ENCODE measurements at regions not wholly inside any gene's neighbourhood (a gene's known extent, or its start where the extent isn't known, plus 50 kb on each side); places are given as distances from the start of the nearest gene placed in this dataset.

DNA sequence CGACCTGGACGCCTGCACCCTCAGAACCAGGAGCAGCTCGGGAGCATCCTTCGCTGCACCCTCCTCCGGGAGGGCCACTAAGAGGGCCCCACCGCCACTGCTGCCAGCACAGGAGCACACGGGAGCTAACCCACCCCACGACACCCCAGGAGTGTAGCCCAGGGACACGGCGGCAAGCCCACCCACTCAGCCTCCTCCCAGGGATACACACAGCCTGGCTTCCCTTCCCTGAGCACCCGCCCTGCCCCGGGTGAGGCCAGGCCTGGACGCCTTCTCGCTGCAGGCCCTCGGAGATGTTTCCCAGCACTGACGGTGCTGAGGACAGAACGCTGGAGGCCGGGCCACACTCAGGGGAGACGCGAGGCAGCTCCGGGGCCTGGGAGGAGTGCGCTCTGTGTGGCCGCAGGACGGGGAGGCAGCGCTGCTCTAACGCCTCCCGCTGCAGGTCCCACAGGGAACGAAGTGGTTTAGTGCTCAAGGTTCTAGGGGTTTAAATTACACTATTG is 190.4 kb downstream of the BRD1 start:
- DNase-seq: no peak

DNA sequence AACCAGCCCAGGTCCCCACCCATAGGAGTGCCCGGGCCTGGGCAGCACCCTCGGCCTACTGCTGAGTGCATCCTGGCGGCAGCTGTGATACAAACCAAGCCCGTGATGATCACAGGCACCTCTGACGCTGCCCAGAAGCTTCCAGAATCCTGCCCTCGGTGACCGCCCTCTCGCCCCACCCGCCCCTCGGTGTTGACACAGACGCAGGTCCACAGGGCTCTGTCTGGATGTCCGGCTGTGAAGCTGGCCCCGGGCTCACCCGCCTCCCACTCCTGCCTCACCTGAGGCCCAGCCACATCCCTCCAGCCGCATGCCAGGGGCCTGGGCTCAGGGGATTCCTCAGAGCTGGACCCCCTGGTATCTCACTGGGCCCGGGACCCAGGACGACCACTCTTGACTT is 191.0 kb downstream of the BRD1 start:
- no peak for DNase-seq

DNA sequence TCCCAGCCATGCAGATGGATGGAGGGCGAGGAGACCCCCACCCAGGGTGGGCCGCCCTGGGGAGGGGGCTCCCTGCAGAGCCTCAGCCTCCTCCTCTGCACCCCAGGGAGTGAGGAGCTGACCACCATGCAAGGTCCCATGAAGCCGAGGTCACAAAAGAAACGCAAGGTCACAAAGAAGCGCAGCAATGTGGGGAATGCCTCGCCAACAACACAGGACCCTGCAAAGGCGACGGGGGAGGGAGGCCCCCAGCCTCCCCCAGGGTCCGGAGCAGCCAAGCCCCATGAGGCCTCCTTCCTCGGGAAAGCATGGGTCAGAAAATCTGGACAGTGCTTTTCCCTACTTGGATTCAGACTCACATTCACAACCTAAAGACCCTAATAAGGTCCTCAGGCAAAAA is 191.5 kb downstream of the BRD1 start:
- no peak for DNase-seq

DNA sequence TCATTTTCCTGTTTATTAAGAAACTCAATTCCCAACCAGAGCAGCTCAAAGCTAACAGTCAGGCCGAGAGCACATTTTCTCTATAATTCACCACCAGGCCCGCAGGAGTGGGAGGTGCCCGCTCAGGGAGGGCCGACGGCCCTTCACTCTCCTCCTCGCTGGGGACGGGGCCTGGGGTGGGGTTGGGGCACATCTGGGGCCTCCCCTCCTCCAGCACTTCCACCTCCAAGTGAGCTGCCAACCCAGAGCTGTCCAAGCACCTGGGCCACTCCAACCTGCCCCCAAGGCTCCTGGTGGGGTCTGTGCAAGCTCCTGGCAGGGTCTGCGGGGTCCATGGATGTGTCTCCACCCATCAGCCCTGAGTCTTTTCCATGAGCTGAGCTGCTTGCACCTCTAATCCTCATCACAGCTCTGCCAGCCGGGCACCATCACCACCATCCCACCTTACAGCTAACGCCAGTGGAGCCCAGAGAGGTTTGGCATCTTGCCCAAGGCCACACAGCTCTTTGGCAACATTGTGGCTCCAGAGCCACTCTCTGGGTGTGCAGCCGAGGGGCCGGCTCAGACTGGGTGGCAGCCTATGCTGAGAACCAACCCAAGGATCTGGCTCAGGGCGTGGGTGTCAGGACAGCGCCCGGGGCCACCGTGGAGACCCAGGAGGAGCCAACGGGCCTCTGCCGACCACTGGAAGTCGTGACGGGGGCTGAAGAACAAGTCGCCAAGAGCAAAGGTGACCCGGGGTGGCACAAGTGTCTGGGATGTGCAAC is 193.5 kb downstream of the BRD1 start:
- DNase-seq: no peak

DNA sequence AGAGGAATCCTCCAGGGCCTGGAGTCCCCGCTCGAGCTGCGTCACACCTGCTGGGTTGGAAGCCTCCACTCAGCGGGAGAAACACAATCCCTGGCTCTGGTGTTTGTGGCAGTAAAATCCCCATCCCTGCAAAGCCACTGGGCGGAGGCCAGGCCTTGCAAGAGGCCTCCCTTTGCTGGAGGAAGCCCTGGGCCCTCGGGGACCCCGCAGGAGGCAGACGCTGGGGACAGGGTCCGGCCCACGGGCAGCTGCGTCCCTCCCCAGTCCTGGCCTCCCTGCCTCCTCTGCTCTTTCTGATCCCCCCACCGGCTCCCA is 194.7 kb downstream of the BRD1 start:
- DNase-seq: no peak

DNA sequence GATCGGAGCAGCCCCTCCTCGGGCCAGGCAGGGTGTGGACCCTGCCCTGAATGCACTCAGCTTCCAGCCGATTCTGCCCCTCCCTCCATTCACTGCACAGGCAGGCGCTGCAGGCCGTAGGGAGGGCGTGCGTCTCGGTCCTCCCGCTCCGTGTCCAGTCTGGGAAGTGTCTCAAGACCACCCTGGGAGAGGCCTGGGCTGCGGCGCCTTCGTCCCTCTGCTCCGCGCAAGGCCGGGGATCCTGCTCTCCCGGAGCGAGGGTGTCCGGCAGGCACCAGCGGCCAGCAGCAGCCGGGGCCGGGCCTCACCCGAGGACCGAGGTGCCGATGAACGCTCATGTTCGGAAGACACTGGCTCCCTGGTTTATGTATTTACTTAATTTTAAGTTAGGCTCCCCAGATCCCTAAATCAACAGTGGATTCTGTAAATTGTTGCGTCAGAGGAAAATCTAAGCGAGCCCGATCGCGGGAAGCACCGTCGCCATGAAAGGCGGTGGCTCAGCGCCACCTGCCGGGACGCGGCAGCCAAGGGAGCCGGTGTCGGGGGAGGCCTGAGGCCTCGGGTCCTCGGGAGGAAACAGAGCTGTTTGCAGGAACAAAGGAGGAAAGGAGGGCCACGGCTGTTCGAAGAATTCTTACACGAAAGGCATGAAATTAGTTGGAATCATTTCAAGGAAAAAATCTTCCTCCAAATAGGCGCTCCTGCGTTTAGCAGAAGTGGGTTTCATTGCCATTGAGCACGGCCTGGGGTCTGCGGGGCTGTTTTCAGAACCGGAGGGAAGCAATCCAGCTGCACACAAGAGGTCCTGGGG is 195.3 kb downstream of the BRD1 start:
- no peak for DNase-seq

DNA sequence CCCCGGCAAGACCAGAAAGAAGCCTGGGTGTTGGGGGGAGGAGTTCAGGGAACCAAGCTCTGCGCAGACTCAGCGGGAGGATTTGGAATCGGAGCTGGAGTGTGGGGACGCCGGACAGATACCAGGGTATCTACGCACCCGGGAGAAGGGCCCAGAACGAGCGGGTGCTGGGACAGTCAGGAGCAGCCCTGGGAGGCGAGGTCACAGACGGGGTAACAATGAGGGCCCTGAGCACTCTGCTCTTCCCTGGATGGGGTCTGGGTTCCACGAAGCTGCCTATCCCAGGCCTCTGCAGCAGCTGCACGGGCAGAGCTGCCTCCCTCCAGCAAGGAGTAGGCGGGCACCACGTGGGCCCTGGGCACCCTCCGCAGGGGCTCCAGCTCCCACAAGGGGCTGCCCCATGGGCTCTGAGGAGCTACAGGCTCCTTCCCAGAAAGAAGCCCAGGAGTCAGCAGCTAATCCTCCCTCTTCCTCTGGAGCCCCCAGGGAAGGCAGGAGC is 197.2 kb downstream of the BRD1 start:
- DNase-seq: no peak

DNA sequence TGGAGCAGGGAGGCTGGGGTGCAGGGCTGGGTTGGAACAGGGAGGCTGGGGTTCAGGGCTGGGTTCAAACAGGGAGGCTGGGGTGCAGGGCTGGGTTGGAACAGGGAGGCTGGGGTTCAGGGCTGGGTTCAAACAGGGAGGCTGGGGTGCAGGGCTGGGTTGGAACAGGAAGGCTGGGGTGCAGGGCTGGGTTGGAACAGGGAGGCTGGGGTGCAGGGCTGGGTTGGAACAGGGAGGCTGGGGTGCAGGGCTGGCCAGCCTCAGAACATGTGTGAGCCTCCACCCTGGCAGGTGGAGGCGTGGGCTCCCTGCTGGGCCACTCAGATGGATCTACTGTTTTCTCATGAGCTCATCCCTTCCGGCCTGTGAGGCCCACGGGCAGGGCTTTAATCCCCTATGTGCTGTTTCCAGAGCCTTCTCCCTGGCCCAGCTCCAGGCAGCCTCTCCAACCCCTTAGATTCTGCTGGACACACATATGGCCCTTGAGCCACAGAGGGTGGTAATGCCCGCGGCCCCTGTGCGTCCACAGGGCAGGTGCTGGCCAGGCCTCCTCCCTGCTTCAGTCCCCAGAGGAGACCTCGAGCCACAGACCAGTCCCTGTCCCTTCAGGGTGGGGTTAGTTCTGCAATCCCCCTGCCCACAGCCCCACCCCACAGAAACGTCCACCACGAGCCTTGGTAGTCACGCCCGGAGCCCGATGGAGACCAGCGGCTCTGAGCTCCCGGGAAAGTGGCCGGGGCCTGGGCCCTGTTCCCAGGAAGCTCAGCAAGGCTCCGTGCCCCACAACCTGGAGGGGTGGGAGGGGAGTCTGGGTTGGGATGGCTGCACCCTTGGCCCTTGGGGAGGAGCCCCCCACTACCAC is 197.9 kb downstream of the BRD1 start:
- DNase-seq: no peak

DNA sequence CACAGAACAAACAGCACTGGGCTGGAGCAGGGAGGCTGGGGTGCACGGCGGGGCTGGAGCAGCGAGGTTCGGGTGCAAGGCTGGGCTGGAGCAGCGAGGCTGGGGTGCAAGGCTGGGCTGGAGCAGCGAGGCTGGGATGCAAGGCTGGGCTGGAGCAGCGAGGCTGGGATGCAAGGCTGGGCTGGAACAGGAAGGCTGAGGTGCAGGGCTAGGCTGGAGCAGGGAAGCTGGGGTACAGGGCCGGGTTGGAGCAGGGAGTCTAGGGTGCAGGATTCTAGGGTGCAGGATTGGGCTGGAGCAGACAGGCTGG is 198.5 kb downstream of the BRD1 start:
- DNase-seq: no peak

DNA sequence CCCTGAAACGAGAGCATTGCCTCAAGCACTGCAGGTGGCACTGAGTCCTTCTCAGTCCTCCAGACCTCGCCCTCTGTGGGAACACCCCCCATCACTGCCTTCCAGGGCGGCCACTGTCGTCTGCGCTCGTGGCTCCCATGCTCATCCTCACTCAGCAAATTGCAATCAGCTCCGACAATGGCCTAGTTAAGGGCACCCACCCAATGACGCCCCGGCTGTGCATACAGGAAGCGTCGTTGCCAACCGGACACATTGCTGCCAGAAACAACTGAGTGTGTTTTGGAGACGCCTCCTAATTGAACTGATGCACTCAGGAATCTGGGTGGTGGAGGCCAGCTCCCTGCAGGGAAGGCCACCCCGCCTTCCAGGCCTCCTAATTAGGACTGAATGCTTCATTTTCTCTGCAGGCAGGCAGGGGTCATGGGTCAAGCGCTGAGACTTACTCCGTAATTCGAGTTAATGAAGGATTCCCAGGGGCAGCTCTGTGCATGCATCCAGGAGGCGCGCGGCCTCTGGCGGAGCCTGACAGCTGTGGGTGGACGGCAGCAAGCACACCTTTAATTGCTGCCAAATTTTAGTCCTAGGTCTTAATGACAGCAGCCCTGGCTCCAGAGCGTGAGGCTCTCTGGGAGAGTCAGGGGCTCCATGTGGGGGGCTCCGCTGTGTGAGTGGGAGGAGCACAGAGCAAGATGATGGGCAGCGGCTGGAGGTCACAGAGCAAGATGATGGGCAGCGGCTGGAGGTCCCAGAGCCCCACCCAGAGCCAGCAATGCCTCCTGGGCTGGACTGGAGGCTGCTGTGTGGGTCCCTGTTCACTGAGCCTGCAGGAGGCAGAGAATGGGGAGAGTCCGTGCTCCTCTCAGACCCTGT is 199.0 kb downstream of the BRD1 start:
- DNase-seq: no peak

DNA sequence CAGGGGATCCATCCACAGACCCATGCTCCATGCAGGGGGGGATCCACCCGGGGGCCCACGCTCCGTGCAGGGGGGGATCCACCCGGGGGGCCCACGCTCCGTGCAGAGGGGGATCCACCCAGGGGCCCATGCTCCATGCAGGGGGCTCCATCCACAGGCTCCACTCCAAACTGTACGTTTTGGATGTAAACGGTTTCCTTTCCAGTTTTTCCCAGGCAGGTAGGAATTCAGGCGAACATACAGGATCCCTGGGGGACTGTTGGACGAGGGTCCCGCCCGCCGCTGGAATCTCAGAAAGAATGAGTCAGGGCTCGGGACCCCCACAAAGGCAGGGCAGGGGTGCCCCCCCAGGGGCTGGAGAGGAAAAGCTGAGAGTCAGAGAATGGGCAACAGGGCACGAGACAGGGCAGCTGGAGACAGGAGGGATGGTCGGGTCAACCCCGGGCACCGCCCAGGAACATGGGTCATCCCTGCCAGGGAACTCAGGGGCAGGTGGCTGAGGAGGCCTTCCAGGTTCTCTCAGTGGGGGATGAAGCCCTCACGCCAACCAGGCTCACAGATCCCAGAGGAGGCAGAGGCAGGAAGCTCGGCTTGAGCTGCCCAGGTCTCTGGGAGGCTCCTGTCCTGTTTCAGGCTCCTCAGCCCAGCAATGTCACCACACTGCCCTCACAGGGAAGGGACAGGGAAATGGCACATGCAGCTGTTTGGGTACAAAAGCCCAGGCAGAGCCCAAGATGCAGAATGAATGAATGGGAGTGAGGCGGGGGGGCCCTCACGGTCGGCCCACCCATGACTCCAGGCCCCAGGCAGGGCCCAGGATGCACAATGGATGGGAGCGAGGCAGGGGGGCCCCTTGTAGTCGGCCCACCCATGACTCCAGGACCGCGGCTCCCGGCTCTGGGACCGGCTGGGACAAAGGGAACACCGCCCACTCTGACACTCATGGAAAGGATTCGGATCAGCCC is 200.2 kb downstream of the BRD1 start:
- DNase-seq: no peak

DNA sequence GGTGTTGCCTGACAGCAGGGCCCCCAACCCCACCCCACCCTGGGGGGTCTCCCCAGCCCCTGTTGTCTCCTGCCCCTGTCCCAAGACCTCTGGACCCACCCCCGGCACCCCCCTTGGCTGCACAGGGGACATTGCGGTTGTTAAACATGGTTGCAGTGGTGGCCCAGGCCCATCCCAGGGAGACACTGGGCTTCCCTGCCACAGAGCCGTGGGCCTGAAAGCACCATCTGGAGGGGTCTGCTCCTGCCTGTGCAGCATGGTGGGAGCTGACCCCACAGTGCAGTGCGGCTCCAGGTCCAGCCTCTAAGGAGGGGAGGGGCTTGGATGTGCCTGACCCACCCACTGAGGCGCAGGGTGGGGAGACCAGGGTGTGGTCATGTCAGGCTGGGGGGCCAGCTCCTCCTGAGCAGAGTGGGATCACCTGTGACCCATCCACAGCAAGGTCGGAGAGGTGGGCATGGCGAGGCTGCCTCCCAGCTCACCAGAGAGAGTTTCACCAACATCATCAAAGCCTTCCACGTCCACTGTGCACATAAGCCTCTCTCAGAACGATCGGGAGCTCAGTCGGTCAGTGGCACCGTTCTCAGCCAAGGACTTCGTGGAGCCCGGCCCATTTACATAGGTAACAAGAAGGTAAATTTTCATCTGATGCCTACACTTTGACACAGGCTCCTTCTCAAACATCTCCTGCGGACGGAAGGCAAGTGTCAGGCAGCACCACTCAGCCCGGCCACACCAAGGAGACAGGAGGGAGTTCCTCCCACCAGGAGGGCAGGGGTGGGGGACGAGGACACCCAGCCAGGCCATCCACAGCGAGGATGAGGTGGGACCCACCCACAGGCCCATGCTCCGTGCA is 201.1 kb downstream of the BRD1 start:
- DNase-seq: no peak

DNA sequence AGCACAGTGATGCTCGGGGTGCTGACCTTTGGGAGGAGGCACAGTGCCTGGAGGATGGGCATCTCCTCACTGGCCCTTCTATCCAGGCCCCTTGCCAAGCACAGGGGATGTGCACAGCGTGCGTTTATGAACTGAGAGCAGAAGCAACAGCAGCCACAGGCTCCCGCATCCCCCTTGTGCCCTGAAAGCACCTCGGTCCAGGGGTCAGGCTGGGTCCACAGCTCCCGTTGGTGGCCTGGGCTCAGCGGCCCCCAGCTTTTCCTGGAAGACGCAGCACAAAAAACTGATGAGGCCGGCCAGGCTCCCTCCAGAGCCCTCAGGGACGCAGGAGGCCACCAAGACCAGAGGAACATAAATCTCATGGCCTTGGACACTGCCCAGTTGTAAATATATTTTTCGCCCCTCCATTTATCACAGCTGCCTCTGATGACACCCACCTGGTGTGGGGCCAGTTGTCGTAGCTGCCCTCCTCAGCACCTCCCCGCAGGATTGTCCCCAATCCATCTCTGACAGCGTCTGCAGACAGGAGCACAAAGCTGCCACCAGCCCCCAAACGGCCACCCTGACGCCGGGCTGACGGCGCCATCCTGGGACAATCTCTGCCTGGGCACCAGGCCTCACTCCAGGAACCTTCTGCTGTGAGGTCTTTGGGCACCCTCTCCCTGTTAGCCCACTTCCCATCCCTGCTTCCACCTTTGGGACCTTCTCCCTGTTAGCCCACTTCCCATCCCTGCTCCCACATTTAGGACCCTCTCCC is 203.1 kb downstream of the BRD1 start:
- no peak for DNase-seq

DNA sequence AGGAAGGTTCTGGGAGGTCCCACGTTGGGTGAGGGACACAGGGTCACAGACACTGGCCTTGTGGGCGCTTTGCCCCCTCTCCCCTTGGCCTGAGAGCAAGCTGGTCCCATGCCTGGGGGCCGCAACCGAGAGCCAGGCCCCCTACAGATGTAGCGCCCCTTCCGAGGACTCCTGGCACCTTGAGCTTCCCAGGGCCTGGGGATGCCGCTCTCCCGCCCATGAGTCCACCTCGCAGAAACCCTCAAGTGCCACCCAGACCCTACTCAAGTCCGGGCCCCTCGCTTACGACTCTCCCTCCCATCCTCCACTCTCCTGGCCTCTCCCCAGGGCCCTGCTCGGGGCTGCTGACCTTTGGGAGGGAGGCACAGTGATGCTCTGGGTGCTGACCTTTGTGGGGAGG is 204.0 kb downstream of the BRD1 start:
- DNase-seq: no peak

DNA sequence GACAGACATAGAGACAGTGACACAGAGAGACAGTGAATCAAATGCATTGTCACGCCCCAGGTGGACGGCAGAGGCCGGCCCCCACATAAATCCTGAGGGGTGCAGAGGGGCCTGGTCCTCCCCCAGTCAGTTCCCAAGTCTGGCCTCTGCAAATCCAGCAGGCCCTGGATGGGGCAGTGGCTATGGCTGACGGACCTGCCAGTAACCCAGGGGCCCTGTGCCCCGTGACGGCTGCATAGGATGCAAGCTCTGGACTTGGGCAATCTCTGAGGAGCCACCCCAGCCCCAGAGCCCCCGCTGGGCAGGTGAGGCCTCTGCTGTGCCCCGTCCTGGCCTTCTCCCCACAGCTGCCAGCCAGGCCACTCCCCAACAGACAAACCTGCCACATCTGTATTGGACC is 204.5 kb downstream of the BRD1 start:
- no peak for DNase-seq

DNA sequence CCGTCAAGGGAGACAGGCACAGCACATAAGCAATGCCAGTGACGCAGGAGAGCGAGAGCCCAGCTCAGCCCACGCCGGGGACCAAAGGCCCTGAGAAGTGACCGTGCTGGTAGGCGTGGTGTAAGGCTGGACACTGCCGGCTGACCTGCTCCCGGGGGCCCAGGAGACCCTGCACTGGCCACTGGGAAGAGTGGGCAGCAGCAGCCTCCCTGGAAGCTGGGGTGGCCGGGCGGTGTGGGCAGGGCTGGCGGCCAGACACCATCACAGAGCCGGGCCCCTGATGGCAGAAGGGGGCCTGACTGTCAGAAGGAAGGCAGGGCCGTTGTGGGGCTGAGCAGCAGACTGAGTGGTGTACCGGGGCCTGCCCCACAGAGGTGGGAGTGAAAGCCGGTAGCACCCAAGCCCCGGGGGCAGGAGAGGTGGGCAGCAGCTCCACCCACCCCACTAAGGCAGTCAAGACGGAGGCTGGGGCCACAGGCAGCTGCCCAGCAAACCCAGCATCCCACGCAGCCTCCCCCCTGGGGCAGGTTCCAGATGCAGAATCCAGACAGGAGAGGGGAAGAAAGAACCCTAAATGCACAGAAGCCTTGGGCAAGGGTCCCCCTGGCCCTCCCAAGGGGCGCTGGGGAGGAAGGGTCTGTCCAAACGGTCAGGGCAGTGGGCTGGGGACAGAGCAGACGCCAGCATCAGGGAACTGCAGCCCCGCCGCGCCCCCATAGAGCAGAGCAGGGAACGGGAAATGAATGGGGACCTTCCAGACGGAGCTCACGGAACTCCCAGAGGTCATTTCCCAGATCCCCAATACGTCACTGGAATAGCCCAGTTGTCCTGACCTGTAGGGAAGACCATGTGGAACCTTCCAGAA is 205.2 kb downstream of the BRD1 start:
- DNase-seq: no peak

DNA sequence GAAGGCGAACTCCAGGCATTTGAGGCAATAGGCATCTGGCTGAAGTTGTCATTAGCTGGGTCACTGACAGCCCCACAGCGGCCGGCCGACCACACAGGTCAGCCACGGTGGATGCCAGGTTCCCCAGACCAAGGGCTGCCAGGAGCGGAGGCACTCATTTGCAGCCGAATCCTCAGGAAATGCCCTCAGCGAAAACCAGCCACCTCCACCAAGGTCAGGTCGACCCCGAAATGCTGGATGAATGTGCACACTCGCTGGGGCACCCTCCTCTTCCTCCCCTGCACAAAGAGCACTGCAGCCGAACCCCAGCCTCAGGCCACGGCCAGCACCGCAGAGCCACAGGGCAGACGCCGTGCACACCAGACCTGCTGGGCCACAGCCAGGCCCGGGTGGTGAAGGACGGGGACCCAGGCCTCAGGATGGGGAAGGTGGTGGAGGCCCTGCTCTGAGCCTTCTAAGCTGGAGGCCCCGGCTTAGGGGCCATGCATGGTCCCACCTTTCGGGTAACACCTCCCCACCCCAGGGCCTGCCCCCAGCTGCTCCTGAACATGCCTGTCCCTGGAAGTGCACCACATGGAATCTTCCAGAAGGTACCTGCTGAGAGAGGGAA is 206.0 kb downstream of the BRD1 start:
- no peak for DNase-seq

DNA sequence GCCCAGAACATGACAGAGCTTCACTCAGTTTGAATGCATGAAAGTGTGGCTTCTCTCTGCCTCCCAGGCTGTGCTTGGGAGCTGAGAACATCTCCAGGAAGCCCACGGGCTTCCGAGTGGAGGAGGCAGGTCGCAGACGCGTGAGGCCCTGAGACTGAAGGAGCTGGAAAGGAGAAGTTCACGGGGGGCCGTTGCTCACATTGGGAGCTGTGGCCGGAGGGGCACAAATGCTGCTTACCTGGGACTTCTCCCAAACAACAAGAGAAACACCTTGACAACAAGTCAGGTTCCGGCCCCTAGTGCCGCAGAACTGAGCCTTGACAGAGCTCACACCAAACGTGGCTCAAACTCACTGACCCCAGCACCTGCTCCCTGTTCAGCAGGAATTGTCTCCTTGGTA is 207.0 kb downstream of the BRD1 start:
- no peak for DNase-seq

Data from amniotic stem cell (primary cell).